Tibial nerve (tissue), 4 donors: ENCODE measurements at regions not wholly inside any gene's neighbourhood (a gene's known extent, or its start where the extent isn't known, plus 50 kb on each side); places are given as distances from the start of the nearest gene placed in this dataset.

ENCODE experiments used
- DNase-seq, 2 donors: peaks; one replicate each; pipeline ENCODE4 v3.0.0-alpha.2; 2019; ENCODE audit warnings: low spot score in 2 of 2
- H3K27ac ChIP-seq, 4 donors: fragments of 200-600 bp; sonication (generic) in 3 of 4; one replicate each; pipeline ENCODE4 v1.5.1; 2017 to 2019; ENCODE audit warnings: mild to moderate bottlenecking in 1 of 4
- H3K27me3 ChIP-seq, 2 donors: fragments of 200-600 bp; sonication (generic) in 1 of 2; one replicate each; pipeline versions ENCODE4 v1.5.1 to v1.6.0; 2017 to 2019
- H3K36me3 ChIP-seq, 3 donors: fragments of 200-600 bp; sonication (generic); one replicate each; pipeline ENCODE4 v1.5.1; 2018 to 2019
- H3K4me1 ChIP-seq, 4 donors: fragments of 200-600 bp; sonication (generic) in 3 of 4; one replicate each; pipeline ENCODE4 v1.5.1; 2017 to 2019
- H3K4me3 ChIP-seq, 4 donors: fragments of 200-600 bp; sonication (generic) in 3 of 4; one replicate each; pipeline ENCODE4 v1.5.1; 2017 to 2019; ENCODE audit warnings: mild to moderate bottlenecking in 1 of 4, moderate library complexity in 1 of 4
- H3K9me3 ChIP-seq, 4 donors: fragments of 200-600 bp; sonication (generic) in 3 of 4; one replicate each; pipeline ENCODE4 v1.5.1; 2017 to 2019
- CTCF ChIP-seq, 5 experiments: fragments of 200-600 bp in 3 of 5; fragments of 450-650 bp in 2 of 5; sonication (generic) in 3 of 5; IDR thresholded peaks; one replicate each; pipeline ENCODE4 v1.5.1; 2016 to 2019; ENCODE audit warnings: antibody characterized with exemption in 5 of 5, mild to moderate bottlenecking in 3 of 5, moderate library complexity in 2 of 5
- EP300 ChIP-seq, 2 donors: sonication (generic); formaldehyde crosslinking; IDR thresholded peaks; one replicate each; pipeline ENCODE4 v1.6.1; 2017; ENCODE audit warnings: antibody characterized with exemption in 2 of 2, mild to moderate bottlenecking in 1 of 2
- POLR2A ChIP-seq, 2 donors: fragments of 450-650 bp; IDR thresholded peaks; one replicate each; pipeline ENCODE4 v1.6.1; 2017; ENCODE audit warnings: antibody characterized with exemption in 2 of 2, mild to moderate bottlenecking in 2 of 2, moderate library complexity in 2 of 2
- WGBS, 2 donors: methylation state at CpG; one replicate each; pipeline ENCODE4 v1.1.5; 2018; 5-methylcytosine and 5-hydroxymethylcytosine counted together

GRCh38 chr1:182170891-182171461, 109.5 kb upstream of the ZNF648 start:
- H3K4me1 ChIP-seq: peaks cover 0 to 49% (median 10%) of the 10 kb centered on the region in 4 donors
- peak overlapping the region in 2 of 4 donors; percentile 64 to 69 for H3K27ac ChIP-seq
- H3K4me3 ChIP-seq: no peak overlapping the region
- no peaks in the 10 kb centered on the region for H3K36me3 ChIP-seq
- H3K27me3 ChIP-seq: no peaks in the 10 kb centered on the region
- no peaks in the 10 kb centered on the region for H3K9me3 ChIP-seq
- TF ChIP-seq POLR2A (IDR thresholded peaks at IDR 0.05): no peak
- no peak for TF ChIP-seq CTCF (IDR thresholded peaks at IDR 0.05)
- TF ChIP-seq EP300 (IDR thresholded peaks at IDR 0.05): peak; percentile 8 to 56
- DNase-seq: no peak
- 42 to 51% methylated on average over 7 of the region's 7 CpGs for WGBS, 2 donors

DNA sequence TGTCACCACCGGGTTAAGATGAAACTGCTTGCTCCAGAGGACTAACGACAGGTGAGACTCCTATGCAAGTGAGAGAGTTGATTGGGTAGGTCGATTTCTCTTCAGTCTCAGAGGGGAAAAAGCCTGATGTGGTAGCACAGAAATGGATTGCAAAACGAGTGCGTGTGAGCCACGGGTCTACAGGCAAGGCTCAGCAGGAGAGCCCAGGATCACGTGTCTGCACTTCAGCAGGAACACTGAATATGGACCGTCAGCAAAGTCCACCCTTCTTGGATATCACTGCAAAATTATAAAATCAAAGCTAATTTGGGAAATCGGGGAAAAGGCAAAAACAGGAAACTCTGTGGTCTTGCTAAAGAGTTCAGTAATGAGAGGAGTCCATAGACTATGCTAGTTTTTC, 107.7 kb upstream of the ZNF648 start:
- no peaks in the 10 kb centered on the region for H3K36me3 ChIP-seq
- no peaks in the 10 kb centered on the region for H3K27me3 ChIP-seq
- H3K4me1 ChIP-seq: peaks cover 0 to 56% (median 13%) of the 10 kb centered on the region in 4 donors
- WGBS, 2 donors: 58 to 60% methylated on average over 9 of the region's 9 CpGs
- no peak overlapping the region for H3K4me3 ChIP-seq
- H3K9me3 ChIP-seq: no peaks in the 10 kb centered on the region
- peak; percentile 34 to 57 for DNase-seq
- TF ChIP-seq CTCF (IDR thresholded peaks at IDR 0.05) (no peak), EP300 (IDR thresholded peaks at IDR 0.05) (peak in 1 of 2 donors; percentile 79)
- H3K27ac ChIP-seq: peak overlapping the region in 2 of 4 donors; percentile 38 to 64

DNA sequence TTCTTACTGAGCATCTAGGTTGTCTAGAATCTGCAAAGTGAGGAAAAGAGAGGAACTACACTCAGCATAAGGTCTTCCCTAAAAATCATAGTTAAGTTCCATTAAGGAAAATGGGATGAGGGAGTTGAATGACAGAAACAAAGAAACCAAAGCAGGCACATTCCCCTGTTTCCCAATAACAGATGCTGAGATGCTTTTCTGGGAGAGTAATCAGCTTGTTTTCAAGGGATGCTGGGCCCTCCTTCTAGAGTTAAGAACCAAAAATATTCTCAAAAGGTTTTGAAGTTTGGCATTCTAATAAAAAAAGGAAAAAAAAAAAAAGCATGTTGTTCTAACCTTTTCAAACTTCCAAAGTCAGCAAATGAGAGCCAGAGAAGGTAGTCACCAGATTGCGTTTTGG, 105.2 kb upstream of the ZNF648 start:
- H3K4me3 ChIP-seq: no peak overlapping the region
- DNase-seq: no peak
- peak overlapping the region in 3 of 4 donors; percentile 43 to 71 (median 63) for H3K27ac ChIP-seq
- no peaks in the 10 kb centered on the region for H3K36me3 ChIP-seq
- TF ChIP-seq CTCF (IDR thresholded peaks at IDR 0.05): no peak
- peak in 1 of 2 donors; percentile 71 for TF ChIP-seq EP300 (IDR thresholded peaks at IDR 0.05)
- no peaks in the 10 kb centered on the region for H3K9me3 ChIP-seq
- H3K4me1 ChIP-seq: peaks cover 0 to 56% (median 11%) of the 10 kb centered on the region in 4 donors
- WGBS, 2 donors: 70 to 78% methylated on average over 1 of the region's 1 CpG
- H3K27me3 ChIP-seq: no peaks in the 10 kb centered on the region

- 88 to 92% methylated on average over 5 of the region's 5 CpGs for WGBS, 2 donors
- peaks cover 0 to 56% (median 11%) of the 10 kb centered on the region in 4 donors for H3K4me1 ChIP-seq
- H3K36me3 ChIP-seq: no peaks in the 10 kb centered on the region
- H3K9me3 ChIP-seq: no peaks in the 10 kb centered on the region
- H3K27me3 ChIP-seq: no peaks in the 10 kb centered on the region
- no peak overlapping the region for H3K4me3 ChIP-seq
- peak overlapping the region in 3 of 4 donors; percentile 43 to 71 (median 63) for H3K27ac ChIP-seq
- TF ChIP-seq POLR2A (IDR thresholded peaks at IDR 0.05) (no peak), EP300 (IDR thresholded peaks at IDR 0.05) (no peak), CTCF (IDR thresholded peaks at IDR 0.05) (no peak)
- no peak for DNase-seq
Observed at GRCh38 chr1:182166321-182166720, 104.8 kb upstream of the ZNF648 start.

DNA sequence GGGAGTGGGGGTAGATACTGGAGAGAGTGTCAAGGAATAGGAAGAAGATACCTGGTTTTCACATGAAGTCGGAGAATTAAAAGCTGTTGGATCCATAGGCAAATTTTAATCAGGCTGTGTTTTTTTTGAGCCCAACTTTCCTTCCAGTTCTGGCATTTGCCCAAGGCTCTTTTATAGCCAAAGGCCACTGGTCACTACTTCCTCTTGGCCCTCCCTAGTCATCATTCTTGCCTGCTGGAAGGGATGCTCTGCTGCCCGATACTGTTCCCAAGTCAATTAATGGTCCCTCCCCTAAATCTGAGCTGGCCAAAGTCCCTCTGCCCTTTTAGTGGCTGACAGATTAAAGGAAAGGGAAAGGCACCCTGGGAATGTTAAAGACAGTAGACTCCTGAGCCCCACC, 102.8 kb upstream of the ZNF648 start:
- 59 to 69% methylated on average over 2 of the region's 2 CpGs for WGBS, 2 donors
- Histone ChIP-seq H3K36me3 (no peaks in the 10 kb centered on the region), H3K9me3 (peaks cover 0 to 5% (median under 1%) of the 10 kb centered on the region in 4 donors), H3K27ac (peak overlapping the region in 3 of 4 donors; percentile 35 to 73 (median 61)), H3K4me1 (peaks cover 0 to 48% (median 11%) of the 10 kb centered on the region in 4 donors), H3K27me3 (no peaks in the 10 kb centered on the region), H3K4me3 (no peak overlapping the region)
- TF ChIP-seq EP300 (IDR thresholded peaks at IDR 0.05): no peak
- TF ChIP-seq POLR2A (IDR thresholded peaks at IDR 0.05): no peak
- no peak for TF ChIP-seq CTCF (IDR thresholded peaks at IDR 0.05)
- DNase-seq: peak; percentile 39 to 67
